ENCODE measurements at regions not wholly inside any gene's neighbourhood (a gene's known extent, or its start where the extent isn't known, plus 50 kb on each side); places are given as distances from the start of the nearest gene placed in this dataset.

DNA sequence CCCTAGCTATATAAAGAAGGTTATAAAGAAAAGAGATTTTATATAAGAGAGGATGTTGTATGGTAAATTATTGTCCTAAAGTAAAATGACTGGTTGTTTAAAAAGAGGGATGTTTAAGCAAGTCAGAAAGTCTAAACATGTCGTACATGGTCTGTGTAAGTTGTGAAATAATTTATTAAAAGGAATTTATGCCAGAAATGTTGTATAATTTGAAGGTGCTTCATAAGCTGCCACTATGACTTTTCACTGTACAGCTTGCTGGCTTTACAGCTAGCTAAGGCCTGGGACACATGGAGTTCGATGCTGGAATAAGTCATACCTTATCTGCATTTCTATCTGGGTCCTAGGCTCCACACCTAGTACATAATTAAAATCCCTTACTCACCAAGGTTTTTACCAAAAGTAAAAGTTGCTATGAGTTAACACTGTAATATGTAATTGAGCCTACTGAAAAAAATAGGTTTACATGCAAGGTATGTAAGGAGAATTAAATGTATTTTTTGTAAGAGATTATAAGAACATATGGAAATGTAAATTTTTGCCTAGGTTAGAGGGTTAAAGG lies 59.0 kb upstream of the EDEM3 start:
- DNase-seq = peak; percentile 16

DNA sequence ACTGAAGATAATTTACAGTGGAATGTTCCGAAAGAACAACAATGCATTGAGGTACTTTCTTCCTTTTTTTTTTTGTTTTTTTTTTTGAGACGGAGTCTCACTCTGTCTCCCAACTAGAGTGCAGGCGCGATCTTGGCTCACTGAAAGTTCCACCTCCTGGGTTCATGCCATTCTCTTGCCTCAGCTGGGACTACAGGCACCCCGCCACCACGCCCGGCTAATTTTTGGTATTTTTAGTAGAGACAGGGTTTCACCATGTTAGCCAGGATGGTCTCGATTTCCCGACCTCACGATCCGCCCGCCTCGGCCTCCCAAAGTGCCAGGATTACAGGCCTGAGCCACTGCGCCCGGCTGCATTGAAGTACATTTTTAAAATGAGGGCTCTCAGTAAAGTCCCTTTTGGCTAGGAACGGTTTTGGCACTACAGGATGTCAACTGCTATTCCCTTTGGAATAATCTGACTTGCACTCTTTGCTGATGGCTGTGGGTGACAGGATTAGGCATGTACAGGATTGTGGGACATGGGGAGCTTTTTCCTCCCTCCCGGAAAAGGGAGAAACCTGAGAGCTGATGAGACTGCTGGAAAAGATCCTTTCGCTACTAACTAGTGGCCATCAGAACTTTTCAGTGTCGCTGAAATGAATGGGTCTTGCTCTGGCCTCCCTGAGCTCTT lies 56.9 kb upstream of the EDEM3 start:
- DNase-seq = no peak

DNA sequence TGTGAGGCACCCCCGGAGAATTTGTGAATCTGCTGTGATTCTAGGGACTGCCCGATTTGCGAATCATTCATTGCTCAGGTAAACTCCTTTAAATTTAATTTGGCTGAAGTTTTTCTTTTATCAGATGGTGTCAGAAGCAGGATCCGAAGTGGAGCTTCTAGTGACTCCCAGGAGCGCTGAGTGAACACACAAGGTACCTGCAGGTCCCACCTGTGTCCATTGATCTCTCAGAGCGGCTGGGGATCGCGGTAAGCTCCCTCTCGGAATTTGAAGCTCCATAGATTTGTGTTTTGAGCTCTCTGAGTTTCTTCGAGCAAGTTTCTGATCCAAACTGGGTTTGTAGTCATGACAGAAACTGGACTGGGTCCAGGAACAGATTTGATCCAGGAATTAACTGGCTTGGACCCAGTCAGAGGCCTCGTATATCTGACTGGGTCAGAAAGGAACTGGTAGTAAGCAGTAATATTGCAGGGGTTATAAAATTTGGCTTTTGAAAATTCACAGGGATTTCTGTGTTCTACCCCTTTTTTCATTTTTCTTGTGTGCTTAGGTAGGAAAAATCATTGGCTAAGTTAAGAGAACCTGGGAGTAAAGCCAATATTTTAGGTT lies 56.2 kb upstream of the EDEM3 start:
- no peak for DNase-seq

DNA sequence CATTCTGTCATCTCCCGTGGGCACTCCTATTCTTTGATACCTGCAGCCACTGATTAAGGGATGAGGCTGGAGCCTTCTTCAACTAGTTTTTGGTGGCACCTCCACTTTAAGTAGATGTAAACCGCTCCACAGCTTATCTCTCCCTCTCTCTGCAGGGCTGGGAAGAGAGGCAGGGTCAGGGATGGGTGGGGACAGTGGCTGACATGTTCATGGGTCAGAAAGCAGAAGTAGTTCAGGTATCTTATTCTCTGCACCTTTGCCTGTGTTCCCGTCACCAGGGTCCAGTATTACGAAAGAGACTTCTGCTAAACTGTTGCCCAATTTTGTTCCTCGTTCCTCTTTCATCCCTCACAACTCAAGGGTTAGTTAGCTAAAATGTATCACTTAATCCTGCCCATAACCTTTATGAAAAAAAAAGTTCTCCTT lies 51.7 kb upstream of the EDEM3 start:
- peak; percentile 97 for DNase-seq

DNA sequence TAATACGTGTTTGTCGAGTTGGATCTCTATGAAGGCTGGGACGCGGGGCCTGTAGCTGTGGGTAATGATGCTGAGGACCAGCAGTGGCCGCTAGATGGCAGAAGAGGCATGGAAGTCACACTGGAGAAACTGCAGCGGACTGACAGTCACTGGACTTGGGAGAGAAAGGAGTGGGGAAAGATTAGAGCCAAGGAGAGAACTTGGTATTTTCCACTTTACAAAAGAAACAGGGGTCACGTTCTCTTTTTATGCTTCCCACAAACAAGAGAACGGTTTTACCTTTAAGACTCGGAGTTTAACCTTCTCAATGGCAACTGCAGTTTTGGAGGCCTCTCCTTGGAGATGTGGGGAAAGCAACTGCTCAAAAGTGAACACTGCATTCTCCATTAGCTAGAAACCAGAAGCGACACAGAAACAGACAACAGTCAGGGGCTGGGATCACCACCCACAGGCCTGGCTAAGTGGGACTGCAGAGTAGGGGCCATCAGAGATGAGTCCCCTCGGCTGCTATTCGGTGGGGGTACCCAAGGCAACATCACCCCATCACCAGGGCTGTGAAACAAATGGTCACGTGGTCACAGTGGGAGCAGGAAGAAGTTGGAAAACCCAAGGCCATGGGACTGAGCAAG lies 51.1 kb upstream of the EDEM3 start:
- DNase-seq = peak; percentile 94

Measured in OCI-M1 (cell line).